Neuronal stem cell (in vitro differentiated cells): ENCODE measurements at regions not wholly inside any gene's neighbourhood (a gene's known extent, or its start where the extent isn't known, plus 50 kb on each side); places are given as distances from the start of the nearest gene placed in this dataset.

ENCODE experiments used
- DNase-seq: peaks from one replicate; pipeline ENCODE4 v3.0.0-alpha.2; 2013; ENCODE audit warnings: low spot score
- H2AFZ ChIP-seq: one replicate; pipeline ENCODE4 v1.6.1; 2013; ENCODE audit warnings: mild to moderate bottlenecking, low read length, inconsistent platforms
- H2AK5ac ChIP-seq: 2 replicates; pipeline ENCODE4 v1.6.1; 2013; ENCODE audit warnings: low read depth, mild to moderate bottlenecking, inconsistent platforms, low read length, moderate library complexity, mixed read lengths
- H2BK120ac ChIP-seq: 2 replicates; pipeline ENCODE4 v1.6.1; 2013; ENCODE audit warnings: low read depth, mild to moderate bottlenecking, inconsistent platforms, low read length, moderate library complexity, mixed read lengths
- H2BK12ac ChIP-seq: one replicate; pipeline ENCODE4 v1.6.1; 2013; ENCODE audit warnings: low read length, inconsistent platforms
- H2BK15ac ChIP-seq: 2 replicates; pipeline ENCODE4 v1.6.1; 2013; ENCODE audit warnings: mild to moderate bottlenecking, low read length, inconsistent platforms, mixed read lengths
- H2BK5ac ChIP-seq: one replicate; pipeline ENCODE4 v1.6.1; 2013; ENCODE audit warnings: inconsistent platforms, mild to moderate bottlenecking, low read length, moderate library complexity
- H3K14ac ChIP-seq: one replicate; pipeline ENCODE4 v1.6.1; 2013; ENCODE audit warnings: low read length, inconsistent platforms
- H3K18ac ChIP-seq: 2 replicates; pipeline ENCODE4 v1.6.1; 2013; ENCODE audit warnings: low read length, inconsistent platforms
- H3K23ac ChIP-seq: 2 replicates; pipeline ENCODE4 v1.6.1; 2013; ENCODE audit warnings: low read depth, mild to moderate bottlenecking, mixed read lengths, low read length, inconsistent platforms; ENCODE audit not compliant: poor library complexity
- H3K27ac ChIP-seq: replicated peaks from 3 replicates; pipeline ENCODE4 v1.5.1; 2013; ENCODE audit warnings: low read length, inconsistent platforms
- H3K27me3 ChIP-seq, 3 experiments: 2 replicates each; pipeline ENCODE4 v1.6.1; 2013; ENCODE audit warnings: low read length in 3 of 3, mild to moderate bottlenecking in 2 of 3, inconsistent platforms in 1 of 3, low read depth in 1 of 3, mixed read lengths in 1 of 3, moderate library complexity in 1 of 3; ENCODE audit not compliant: control insufficient read depth in 3 of 3, insufficient read depth in 3 of 3
- H3K36me3 ChIP-seq, 2 donors: replicated peaks in 1 of 2; 2 replicates each; pipeline ENCODE4 v1.6.1; 2013; ENCODE audit warnings: low read length in 2 of 2; ENCODE audit not compliant: control insufficient read depth in 2 of 2, insufficient read depth in 2 of 2
- H3K4ac ChIP-seq: 2 replicates; pipeline ENCODE4 v1.6.1; 2013; ENCODE audit warnings: inconsistent platforms, mild to moderate bottlenecking, low read length, moderate library complexity
- H3K4me1 ChIP-seq, 2 donors: 1 replicate in 1 of 2; 2 replicates in 1 of 2; pipeline ENCODE4 v1.6.1; 2013; ENCODE audit warnings: low read length in 2 of 2, low read depth in 1 of 2; ENCODE audit not compliant: control insufficient read depth in 2 of 2, insufficient read depth in 1 of 2
- H3K4me2 ChIP-seq: one replicate; pipeline ENCODE4 v1.6.1; 2013; ENCODE audit warnings: mild to moderate bottlenecking, low read length, inconsistent platforms; ENCODE audit not compliant: insufficient read depth, poor library complexity, severe bottlenecking
- H3K4me3 ChIP-seq, 2 donors: 2 replicates each; pipeline ENCODE4 v1.5.1; 2013; ENCODE audit warnings: low read length in 2 of 2, mild to moderate bottlenecking in 2 of 2, inconsistent platforms in 1 of 2, moderate library complexity in 1 of 2
- H3K79me1 ChIP-seq: one replicate; pipeline ENCODE4 v1.6.1; 2013; ENCODE audit warnings: low read depth, mild to moderate bottlenecking, inconsistent platforms, low read length, moderate library complexity
- H3K9ac ChIP-seq: one replicate; pipeline ENCODE4 v1.6.1; 2013; ENCODE audit warnings: mild to moderate bottlenecking, low read depth, low read length, inconsistent platforms; ENCODE audit not compliant: poor library complexity
- H3K9me3 ChIP-seq, 2 donors: replicated peaks in 1 of 2; 2 replicates each; pipeline versions ENCODE3 to v1.6.1; 2013; ENCODE audit warnings: low read length in 2 of 2, mild to moderate bottlenecking in 2 of 2, inconsistent platforms in 1 of 2, low read depth in 1 of 2, mixed read lengths in 1 of 2, moderate library complexity in 1 of 2; ENCODE audit not compliant: control insufficient read depth in 2 of 2, insufficient read depth in 1 of 2
- H4K8ac ChIP-seq: one replicate; pipeline ENCODE4 v1.6.1; 2013; ENCODE audit warnings: low read depth, mild to moderate bottlenecking, inconsistent platforms, low read length, moderate library complexity
- H4K91ac ChIP-seq: one replicate; pipeline ENCODE4 v1.6.1; 2013; ENCODE audit warnings: low read length, low read depth, mild to moderate bottlenecking, inconsistent platforms; ENCODE audit not compliant: poor library complexity
- WGBS, 2 donors: extraction: QIAGEN DNeasy Blood & Tissue Kit; methylation state at CpG; one replicate each; pipeline ENCODE4 v1.1.7; 2013; ENCODE audit warnings: missing lambda C conversion rate in 2 of 2, mixed read lengths in 1 of 2; ENCODE audit not compliant: insufficient read length in 2 of 2, insufficient replicate concordance in 1 of 2; ENCODE audit errors: extremely low coverage in 2 of 2; 5-methylcytosine and 5-hydroxymethylcytosine counted together

- Histone ChIP-seq H3K36me3 (no peaks in the 10 kb centered on the region), H4K91ac (no peak overlapping the region), H3K9ac (no peak overlapping the region), H2BK120ac (no peak overlapping the region), H2AFZ (no peak overlapping the region), H3K4me3 (no peak overlapping the region), H2AK5ac (no peak overlapping the region), H3K27ac (no peak overlapping the region), H2BK5ac (no peak overlapping the region), H3K23ac (no peak overlapping the region), H3K4me1 (no peaks in the 10 kb centered on the region), H2BK12ac (no peak overlapping the region), H3K27me3 (no peaks in the 10 kb centered on the region), H3K9me3 (no peaks in the 10 kb centered on the region), H3K4ac (no peak overlapping the region), H2BK15ac (no peak overlapping the region), H3K14ac (no peak overlapping the region), H3K4me2 (no peak overlapping the region), H3K18ac (no peak overlapping the region), H4K8ac (no peak overlapping the region), H3K79me1 (no peaks in the 10 kb centered on the region)
- DNase-seq, result no peak
- whole genome bisulfite sequencing, 2 donors, result no CpG with 5 or more reads among the region's 4 CpGs
These were observed 444.1 kb downstream of the SOCS6 start for GRCh38 chr18:70732916-70733315.

GRCh38 chr18:70732188-70732587, 443.3 kb downstream of the SOCS6 start:
- Histone ChIP-seq H2BK120ac (no peak overlapping the region), H3K14ac (no peak overlapping the region), H2BK12ac (no peak overlapping the region), H3K4me1 (no peaks in the 10 kb centered on the region), H3K9ac (no peak overlapping the region), H3K18ac (no peak overlapping the region), H2AFZ (no peak overlapping the region), H4K8ac (no peak overlapping the region), H2BK15ac (no peak overlapping the region), H3K27me3 (no peaks in the 10 kb centered on the region), H3K36me3 (no peaks in the 10 kb centered on the region), H2AK5ac (no peak overlapping the region), H3K27ac (no peak overlapping the region), H2BK5ac (no peak overlapping the region), H3K23ac (no peak overlapping the region), H3K9me3 (no peaks in the 10 kb centered on the region), H3K4me2 (no peak overlapping the region), H4K91ac (no peak overlapping the region), H3K4ac (no peak overlapping the region), H3K4me3 (no peak overlapping the region), H3K79me1 (no peaks in the 10 kb centered on the region)
- WGBS, 2 donors, result no CpG with 5 or more reads among the region's 8 CpGs
- DNase-seq, result no peak

- Histone ChIP-seq H2AFZ (no peak overlapping the region), H3K4ac (no peak overlapping the region)
- WGBS, 2 donors, result no CpG with 5 or more reads among the region's 5 CpGs
These were observed 431.8 kb downstream of the SOCS6 start for GRCh38 chr18:70720607-70721006.

DNA sequence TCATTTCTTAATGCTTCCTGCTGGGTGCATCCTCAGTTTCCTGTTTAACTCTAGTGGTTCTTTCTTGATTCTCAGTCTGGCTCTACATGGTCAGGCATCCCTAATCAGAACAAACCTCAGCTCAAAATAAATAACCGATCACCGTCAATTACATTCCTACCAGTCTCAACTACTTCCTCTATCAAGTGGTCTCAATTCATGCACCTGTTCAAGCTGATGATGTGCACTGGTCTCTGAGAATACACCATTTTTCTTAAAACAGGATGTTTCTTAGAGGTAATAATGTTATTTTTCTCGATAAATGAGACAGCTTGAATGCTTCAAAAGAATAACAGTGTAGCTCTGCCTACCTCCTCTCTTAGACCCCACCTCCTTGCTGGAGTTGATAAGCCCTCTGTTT, 420.9 kb downstream of the SOCS6 start:
- Histone ChIP-seq H3K18ac (no peak overlapping the region), H3K9ac (no peak overlapping the region), H3K27me3 (no peaks in the 10 kb centered on the region), H3K23ac (no peak overlapping the region), H2BK15ac (no peak overlapping the region), H2BK12ac (no peak overlapping the region), H3K4me1 (no peaks in the 10 kb centered on the region), H3K4me2 (no peak overlapping the region), H3K36me3 (no peaks in the 10 kb centered on the region), H2BK5ac (no peak overlapping the region), H3K4me3 (no peak overlapping the region), H4K91ac (no peak overlapping the region), H3K27ac (no peak overlapping the region), H3K79me1 (no peaks in the 10 kb centered on the region), H3K14ac (no peak overlapping the region), H3K9me3 (peaks cover 0 to 1% of the 10 kb centered on the region in 2 donors), H2AK5ac (no peak overlapping the region), H2BK120ac (no peak overlapping the region), H2AFZ (no peak overlapping the region), H3K4ac (no peak overlapping the region), H4K8ac (no peak overlapping the region)
- DNase-seq, result no peak
- WGBS, 2 donors, result no CpG with 5 or more reads among the region's 3 CpGs

More at GRCh38 chr18:70720607-70721006, 431.8 kb downstream of the SOCS6 start:
- DNase-seq, result no peak
- H4K8ac ChIP-seq, result no peak overlapping the region
- H3K27me3 ChIP-seq, result no peaks in the 10 kb centered on the region
- H3K27ac ChIP-seq, result no peak overlapping the region
- H3K4me3 ChIP-seq, result no peak overlapping the region
- H2BK12ac ChIP-seq, result no peak overlapping the region
- no peak overlapping the region for H3K9ac ChIP-seq
- no peak overlapping the region for H4K91ac ChIP-seq
- no peaks in the 10 kb centered on the region for H3K9me3 ChIP-seq
- H3K18ac ChIP-seq, result no peak overlapping the region
- H2BK120ac ChIP-seq, result no peak overlapping the region
- no peaks in the 10 kb centered on the region for H3K4me1 ChIP-seq
- no peak overlapping the region for H2BK5ac ChIP-seq
- H3K36me3 ChIP-seq, result no peaks in the 10 kb centered on the region
- no peaks in the 10 kb centered on the region for H3K79me1 ChIP-seq
- H3K23ac ChIP-seq, result no peak overlapping the region
- H3K14ac ChIP-seq, result no peak overlapping the region
- no peak overlapping the region for H3K4me2 ChIP-seq
- no peak overlapping the region for H2AK5ac ChIP-seq
- H2BK15ac ChIP-seq, result no peak overlapping the region
